HepG2 (cell line): ENCODE measurements at regions not wholly inside any gene's neighbourhood (a gene's known extent, or its start where the extent isn't known, plus 50 kb on each side); places are given as distances from the start of the nearest gene placed in this dataset.

Experiments used
- ATAC-seq: fragments of 200-7000 bp; cut with Tn5 transposase; 3 replicates; pipeline ENCODE4 v1.9.1; 2020; ENCODE audit warnings: mild to moderate bottlenecking, moderate library complexity
- BruUV-seq: library from RNA; stranded (reverse); fragments of 400-500 nt; replicated peaks from 2 replicates; lab custom pipeline; 2021; lab: Mats Ljungman, UMichigan
- CTCF ChIA-PET: fragments of 300-600 bp; formaldehyde crosslinking; extraction: SDS; loops from one replicate; lab custom pipeline; 2021; ENCODE audit warnings: low total read pairs, inconsistent platforms, low intra/inter-chr PET ratio; lab: Yijun Ruan, JAX
- POLR2A ChIA-PET: fragments of 350-600 bp; sonication (Branson Sonifier 250); formaldehyde crosslinking; loops from one replicate; lab custom pipeline; 2020; ENCODE audit warnings: antibody characterized with exemption, inconsistent platforms; lab: Yijun Ruan, JAX
- DNase-seq: peaks from one replicate; pipeline ENCODE4 v3.0.0-alpha.2; 2015; ENCODE audit warnings: low spot score
- FAIRE-seq: peaks from 3 replicates; lab custom pipeline; 2011; peaks lifted over from hg19 to GRCh38; lab: Jason Lieb, UNC
- H2AFZ ChIP-seq: one replicate; pipeline ENCODE4 v1.6.1; 2011; ENCODE audit warnings: low read length, inconsistent platforms
- H3K27ac ChIP-seq: fragments of 300-600 bp; 3 replicates; pipeline ENCODE4 v1.8.0; 2011; ENCODE audit warnings: mixed run types, mild to moderate bottlenecking, mixed read lengths, low read length, inconsistent platforms; ENCODE audit not compliant: insufficient read depth; ENCODE audit errors: extremely low read length
- H3K27me3 ChIP-seq, 2 experiments: fragments of 200-600 bp in 1 of 2; 2 replicates in 1 of 2; 3 replicates in 1 of 2; pipeline versions ENCODE4 v1.6.0 to v1.8.0; 2011; ENCODE audit warnings: low read length in 2 of 2, mild to moderate bottlenecking in 2 of 2, moderate library complexity in 2 of 2, inconsistent platforms in 1 of 2; ENCODE audit not compliant: insufficient read depth in 2 of 2, control insufficient read depth in 1 of 2
- H3K36me3 ChIP-seq, 2 experiments: fragments of 200-600 bp in 1 of 2; replicated peaks in 1 of 2; 2 replicates in 1 of 2; 3 replicates in 1 of 2; pipeline versions ENCODE4 v1.5.1 to v1.8.0; 2011; ENCODE audit warnings: low read length in 2 of 2, inconsistent platforms in 1 of 2; ENCODE audit not compliant: insufficient read depth in 2 of 2, control insufficient read depth in 1 of 2
- H3K4me1 ChIP-seq: 2 replicates; pipeline ENCODE4 v1.5.1; 2012; ENCODE audit warnings: low read length, inconsistent platforms; ENCODE audit not compliant: insufficient read depth
- H3K4me2 ChIP-seq: 2 replicates; pipeline ENCODE4 v1.6.0; 2011; ENCODE audit warnings: low read depth, low read length, inconsistent platforms
- H3K4me3 ChIP-seq, 3 experiments: fragments of 200-600 bp in 1 of 3; sonication (generic), shearing (Covaris generic) in 1 of 3; replicated peaks in 1 of 3; 2 replicates each; pipeline ENCODE4 v1.5.1; 2011 to 2016; ENCODE audit warnings: low read length in 3 of 3, inconsistent platforms in 2 of 3, low read depth in 2 of 3, mild to moderate bottlenecking in 2 of 3, control low read depth in 1 of 3, mixed read lengths in 1 of 3; ENCODE audit not compliant: insufficient read depth in 1 of 3
- H3K79me2 ChIP-seq: one replicate; pipeline ENCODE4 v1.6.1; 2011; ENCODE audit warnings: low read length, inconsistent platforms; ENCODE audit not compliant: insufficient read depth
- H3K9ac ChIP-seq: 2 replicates; pipeline ENCODE4 v1.6.0; 2011; ENCODE audit warnings: mild to moderate bottlenecking, low read depth, low read length, inconsistent platforms; ENCODE audit not compliant: insufficient read depth
- H3K9me3 ChIP-seq: 2 replicates; pipeline ENCODE4 v1.5.1; 2012; ENCODE audit warnings: mild to moderate bottlenecking, low read length
- H4K20me1 ChIP-seq: 2 replicates; pipeline ENCODE4 v1.6.0; 2011; ENCODE audit warnings: inconsistent platforms, mild to moderate bottlenecking, low read length, moderate library complexity; ENCODE audit not compliant: insufficient read depth
- ARHGAP35 ChIP-seq: sonication (generic); formaldehyde crosslinking; IDR thresholded peaks from 2 replicates; pipeline ENCODE4 v1.9.0; 2022; ENCODE audit warnings: mild to moderate bottlenecking, inconsistent platforms, moderate library complexity, missing genetic modification reagents, borderline replicate concordance
- HNRNPL ChIP-seq: fragments of 200-400 bp; formaldehyde crosslinking; IDR thresholded peaks from 2 replicates; pipeline ENCODE4 v1.6.1; 2017; ENCODE audit warnings: mild to moderate bottlenecking, low read depth, low read length
- NCOR1 ChIP-seq: fragments of 200-600 bp; sonication (generic); IDR thresholded peaks from 2 replicates; pipeline ENCODE4 v1.7.0; 2017; ENCODE audit warnings: antibody characterized with exemption, low read length, borderline replicate concordance
- NFYC ChIP-seq: IDR thresholded peaks from 2 replicates; pipeline ENCODE4 v1.6.1; 2016; ENCODE audit warnings: missing genetic modification reagents, missing compliant biosample characterization
- RBM22 ChIP-seq: fragments of 200-400 bp; formaldehyde crosslinking; optimal IDR thresholded peaks from 2 replicates; pipeline ENCODE3; 2017; ENCODE audit warnings: mild to moderate bottlenecking, low read length, moderate library complexity
- TBX3 ChIP-seq: fragments of 450-650 bp; IDR thresholded peaks from 2 replicates; pipeline ENCODE4 v1.6.1; 2017; ENCODE audit warnings: antibody characterized with exemption, mild to moderate bottlenecking, inconsistent platforms, borderline replicate concordance
- TEAD3 ChIP-seq: optimal IDR thresholded peaks from 2 replicates; pipeline ENCODE3; 2016; ENCODE audit warnings: borderline replicate concordance
- TGIF2 ChIP-seq: IDR thresholded peaks from 2 replicates; pipeline ENCODE4 v1.6.1; 2016; ENCODE audit warnings: control low read depth, missing compliant biosample characterization
- THYN1 ChIP-seq: sonication (generic); formaldehyde crosslinking; IDR thresholded peaks from 2 replicates; pipeline ENCODE4 v1.8.1; 2023; ENCODE audit warnings: low read depth, mild to moderate bottlenecking, moderate library complexity, missing genetic modification reagents, borderline replicate concordance
- ZBTB25 ChIP-seq: IDR thresholded peaks from 2 replicates; pipeline ENCODE4 v1.6.1; 2018; ENCODE audit warnings: missing genetic modification reagents
- ZBTB7A ChIP-seq: sonication (generic); formaldehyde crosslinking; IDR thresholded peaks from 2 replicates; pipeline ENCODE4 v1.8.0; 2022; ENCODE audit warnings: mild to moderate bottlenecking, missing genetic modification reagents
- ZMYM3 ChIP-seq: sonication (generic); formaldehyde crosslinking; IDR thresholded peaks from 2 replicates; pipeline ENCODE4 v1.5.1; 2020; ENCODE audit warnings: mild to moderate bottlenecking, missing genetic modification reagents
- WGBS: methylation state at CpG from one replicate; pipeline ENCODE4 v1.1.6; 2017; ENCODE audit warnings: low lambda C conversion rate; 5-methylcytosine and 5-hydroxymethylcytosine counted together
- in situ Hi-C: cut with HindIII; loops from 2 replicates; pipeline ENCODE4 v1.10.0; 2017; ENCODE audit warnings: low pct_unique_long_range_greater_than_20kb; ENCODE audit not compliant: extremely low pct_ligation_motif_present
- intact Hi-C: fragments of 100-400 bp; cut with micrococcal nuclease; formaldehyde crosslinking; loops from one replicate; pipeline ENCODE4 v1.10.0; 2022; ENCODE audit not compliant: unreplicated experiment
- TF ChIP-seq, protein P1 (sequence below): sonication (generic); formaldehyde crosslinking; IDR thresholded peaks from 2 replicates; pipeline ENCODE4 v1.4.0; 2020; ENCODE audit warnings: missing genetic modification reagents
- TF ChIP-seq, protein P2 (sequence below), 2 experiments: sonication (generic) in 1 of 2; formaldehyde crosslinking in 1 of 2; IDR thresholded peaks; 2 replicates each; pipeline versions ENCODE4 v1.4.0 to v1.6.1; 2018 to 2020; ENCODE audit warnings: missing genetic modification reagents in 2 of 2, borderline replicate concordance in 1 of 2, low read depth in 1 of 2, mild to moderate bottlenecking in 1 of 2, missing biosample characterization in 1 of 2
- TF ChIP-seq, protein P3 (sequence below): IDR thresholded peaks from 2 replicates; pipeline ENCODE4 v1.6.1; 2012; ENCODE audit warnings: low read length, improper control_type of control experiment
- TF ChIP-seq, protein P4 (sequence below): IDR thresholded peaks from 2 replicates; pipeline ENCODE4 v1.6.1; 2016; ENCODE audit warnings: missing compliant biosample characterization, missing genetic modification reagents, borderline replicate concordance

DNA sequence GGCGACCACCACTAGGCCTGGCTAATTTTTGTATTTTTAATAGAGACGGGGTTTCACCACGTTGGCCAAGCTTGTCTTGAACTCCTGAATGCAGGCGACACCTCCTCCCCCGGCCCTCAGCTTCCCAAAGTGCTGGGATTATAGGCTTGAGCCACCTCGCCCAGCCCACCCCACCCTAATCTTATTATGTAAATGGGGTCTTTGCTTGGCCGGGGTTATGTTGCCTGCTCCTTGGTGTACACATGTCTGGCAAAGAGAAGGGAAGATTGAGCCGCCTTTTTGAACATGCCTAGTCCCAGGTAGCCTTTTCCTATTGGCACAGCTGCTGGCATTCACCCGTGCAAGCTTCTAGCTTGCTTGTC lies 106.8 kb downstream of the KCTD15 start:
- peaks cover 7 to 29% of the 10 kb centered on the region in 2 experiments for H3K27me3 ChIP-seq
- H3K9me3 ChIP-seq: peaks cover 5% of the 10 kb centered on the region
- FAIRE-seq: no peak
- no peak overlapping the region for H3K4me3 ChIP-seq
- H3K4me2 ChIP-seq: no peak overlapping the region
- ChIA-PET POLR2A (no interaction called here), CTCF (no interaction called here)
- H4K20me1 ChIP-seq: no peaks in the 10 kb centered on the region
- no TSS peak for BruUV-seq
- H3K79me2 ChIP-seq: no peaks in the 10 kb centered on the region
- 38% methylated on average over 6 of the region's 9 CpGs for WGBS
- H3K4me1 ChIP-seq: peaks cover 8% of the 10 kb centered on the region
- no peak for DNase-seq
- no peak overlapping the region for H2AFZ ChIP-seq
- ATAC-seq: no peak
- in situ Hi-C loops (no loop called here), intact Hi-C loops (no loop called here)
- no peak overlapping the region for H3K9ac ChIP-seq
- no peak overlapping the region for H3K27ac ChIP-seq
- no peaks in the 10 kb centered on the region for H3K36me3 ChIP-seq
- TF ChIP-seq THYN1 (no peak), TBX3 (no peak), RBM22 (no peak), ARHGAP35 (no peak), ZMYM3 (CRISPR knock-in tag) (no peak), ZBTB25 (CRISPR knock-in tag) (no peak), TEAD3 (CRISPR knock-in tag) (no peak), NFYC (CRISPR knock-in tag) (no peak), HNRNPL (no peak), TGIF2 (CRISPR knock-in tag) (no peak), ZBTB7A (CRISPR knock-in tag) (no peak), NCOR1 (no peak)
- TF ChIP-seq, protein P1, sequence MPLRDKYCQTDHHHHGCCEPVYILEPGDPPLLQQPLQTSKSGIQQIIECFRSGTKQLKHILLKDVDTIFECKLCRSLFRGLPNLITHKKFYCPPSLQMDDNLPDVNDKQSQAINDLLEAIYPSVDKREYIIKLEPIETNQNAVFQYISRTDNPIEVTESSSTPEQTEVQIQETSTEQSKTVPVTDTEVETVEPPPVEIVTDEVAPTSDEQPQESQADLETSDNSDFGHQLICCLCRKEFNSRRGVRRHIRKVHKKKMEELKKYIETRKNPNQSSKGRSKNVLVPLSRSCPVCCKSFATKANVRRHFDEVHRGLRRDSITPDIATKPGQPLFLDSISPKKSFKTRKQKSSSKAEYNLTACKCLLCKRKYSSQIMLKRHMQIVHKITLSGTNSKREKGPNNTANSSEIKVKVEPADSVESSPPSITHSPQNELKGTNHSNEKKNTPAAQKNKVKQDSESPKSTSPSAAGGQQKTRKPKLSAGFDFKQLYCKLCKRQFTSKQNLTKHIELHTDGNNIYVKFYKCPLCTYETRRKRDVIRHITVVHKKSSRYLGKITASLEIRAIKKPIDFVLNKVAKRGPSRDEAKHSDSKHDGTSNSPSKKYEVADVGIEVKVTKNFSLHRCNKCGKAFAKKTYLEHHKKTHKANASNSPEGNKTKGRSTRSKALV (CRISPR knock-in tag): no peak
- TF ChIP-seq, protein P2, sequence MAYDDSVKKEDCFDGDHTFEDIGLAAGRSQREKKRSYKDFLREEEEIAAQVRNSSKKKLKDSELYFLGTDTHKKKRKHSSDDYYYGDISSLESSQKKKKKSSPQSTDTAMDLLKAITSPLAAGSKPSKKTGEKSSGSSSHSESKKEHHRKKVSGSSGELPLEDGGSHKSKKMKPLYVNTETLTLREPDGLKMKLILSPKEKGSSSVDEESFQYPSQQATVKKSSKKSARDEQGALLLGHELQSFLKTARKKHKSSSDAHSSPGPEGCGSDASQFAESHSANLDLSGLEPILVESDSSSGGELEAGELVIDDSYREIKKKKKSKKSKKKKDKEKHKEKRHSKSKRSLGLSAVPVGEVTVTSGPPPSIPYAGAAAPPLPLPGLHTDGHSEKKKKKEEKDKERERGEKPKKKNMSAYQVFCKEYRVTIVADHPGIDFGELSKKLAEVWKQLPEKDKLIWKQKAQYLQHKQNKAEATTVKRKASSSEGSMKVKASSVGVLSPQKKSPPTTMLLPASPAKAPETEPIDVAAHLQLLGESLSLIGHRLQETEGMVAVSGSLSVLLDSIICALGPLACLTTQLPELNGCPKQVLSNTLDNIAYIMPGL (CRISPR knock-in tag; IDR thresholded peaks at IDR 0.05; ENCODE audit: borderline replicate concordance in 1 of 2, low read depth in 1 of 2): no peak
- TF ChIP-seq, protein P3, sequence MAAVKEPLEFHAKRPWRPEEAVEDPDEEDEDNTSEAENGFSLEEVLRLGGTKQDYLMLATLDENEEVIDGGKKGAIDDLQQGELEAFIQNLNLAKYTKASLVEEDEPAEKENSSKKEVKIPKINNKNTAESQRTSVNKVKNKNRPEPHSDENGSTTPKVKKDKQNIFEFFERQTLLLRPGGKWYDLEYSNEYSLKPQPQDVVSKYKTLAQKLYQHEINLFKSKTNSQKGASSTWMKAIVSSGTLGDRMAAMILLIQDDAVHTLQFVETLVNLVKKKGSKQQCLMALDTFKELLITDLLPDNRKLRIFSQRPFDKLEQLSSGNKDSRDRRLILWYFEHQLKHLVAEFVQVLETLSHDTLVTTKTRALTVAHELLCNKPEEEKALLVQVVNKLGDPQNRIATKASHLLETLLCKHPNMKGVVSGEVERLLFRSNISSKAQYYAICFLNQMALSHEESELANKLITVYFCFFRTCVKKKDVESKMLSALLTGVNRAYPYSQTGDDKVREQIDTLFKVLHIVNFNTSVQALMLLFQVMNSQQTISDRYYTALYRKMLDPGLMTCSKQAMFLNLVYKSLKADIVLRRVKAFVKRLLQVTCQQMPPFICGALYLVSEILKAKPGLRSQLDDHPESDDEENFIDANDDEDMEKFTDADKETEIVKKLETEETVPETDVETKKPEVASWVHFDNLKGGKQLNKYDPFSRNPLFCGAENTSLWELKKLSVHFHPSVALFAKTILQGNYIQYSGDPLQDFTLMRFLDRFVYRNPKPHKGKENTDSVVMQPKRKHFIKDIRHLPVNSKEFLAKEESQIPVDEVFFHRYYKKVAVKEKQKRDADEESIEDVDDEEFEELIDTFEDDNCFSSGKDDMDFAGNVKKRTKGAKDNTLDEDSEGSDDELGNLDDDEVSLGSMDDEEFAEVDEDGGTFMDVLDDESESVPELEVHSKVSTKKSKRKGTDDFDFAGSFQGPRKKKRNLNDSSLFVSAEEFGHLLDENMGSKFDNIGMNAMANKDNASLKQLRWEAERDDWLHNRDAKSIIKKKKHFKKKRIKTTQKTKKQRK: no peak
- TF ChIP-seq, protein P4, sequence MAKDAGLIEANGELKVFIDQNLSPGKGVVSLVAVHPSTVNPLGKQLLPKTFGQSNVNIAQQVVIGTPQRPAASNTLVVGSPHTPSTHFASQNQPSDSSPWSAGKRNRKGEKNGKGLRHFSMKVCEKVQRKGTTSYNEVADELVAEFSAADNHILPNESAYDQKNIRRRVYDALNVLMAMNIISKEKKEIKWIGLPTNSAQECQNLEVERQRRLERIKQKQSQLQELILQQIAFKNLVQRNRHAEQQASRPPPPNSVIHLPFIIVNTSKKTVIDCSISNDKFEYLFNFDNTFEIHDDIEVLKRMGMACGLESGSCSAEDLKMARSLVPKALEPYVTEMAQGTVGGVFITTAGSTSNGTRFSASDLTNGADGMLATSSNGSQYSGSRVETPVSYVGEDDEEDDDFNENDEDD: no peak
